PC-9 (cell line): ENCODE measurements at regions not wholly inside any gene's neighbourhood (a gene's known extent, or its start where the extent isn't known, plus 50 kb on each side); places are given as distances from the start of the nearest gene placed in this dataset.
A peak's percentile ranks its signal among the peaks of the same experiment; 100 is the strongest.

Experiments used
- BruUV-seq: library from RNA; stranded (reverse); fragments of 400-500 nt; replicated peaks from 2 replicates; lab custom pipeline; 2021; lab: Mats Ljungman, UMichigan
- CTCF ChIA-PET: fragments of 300-600 bp; sonication (Branson Sonifier 250); formaldehyde crosslinking; loops from one replicate; lab custom pipeline; 2022; ENCODE audit warnings: antibody characterized with exemption; lab: Charles Lee
- POLR2A ChIA-PET: fragments of 300-600 bp; sonication (Branson Sonifier 250); formaldehyde crosslinking; loops from one replicate; lab custom pipeline; 2022; ENCODE audit warnings: antibody characterized with exemption; ENCODE audit not compliant: unreplicated experiment; lab: Charles Lee
- DNase-seq, 2 experiments: peaks; one replicate each; pipeline versions ENCODE4 v3.0.0 to v3.0.0-alpha.2; 2015 to 2022; ENCODE audit warnings: mixed read lengths in 1 of 2
- H2AFZ ChIP-seq: fragments of 200-600 bp; sonication (generic); 2 replicates; pipeline ENCODE4 v1.8.1; 2017; ENCODE audit warnings: antibody characterized with exemption
- H3F3A ChIP-seq: fragments of 200-600 bp; sonication (generic); 2 replicates; pipeline ENCODE4 v1.8.1; 2017; ENCODE audit warnings: antibody characterized with exemption, mild to moderate bottlenecking, low read depth; ENCODE audit not compliant: insufficient read depth
- H3K27ac ChIP-seq: fragments of 200-600 bp; sonication (generic); 2 replicates; pipeline ENCODE4 v1.6.1; 2016; ENCODE audit warnings: mixed run types
- H3K27me3 ChIP-seq: fragments of 200-600 bp; sonication (generic); 2 replicates; pipeline ENCODE4 v1.6.1; 2016; ENCODE audit warnings: low read depth, mixed run types; ENCODE audit not compliant: insufficient read depth
- H3K36me3 ChIP-seq: fragments of 200-600 bp; sonication (generic); 2 replicates; pipeline ENCODE4 v1.6.1; 2016; ENCODE audit warnings: low read depth, mixed run types
- H3K4me1 ChIP-seq: fragments of 200-600 bp; sonication (generic); replicated peaks from 2 replicates; pipeline ENCODE4 v1.6.1; 2016; ENCODE audit warnings: mixed run types; ENCODE audit not compliant: insufficient read depth
- H3K4me2 ChIP-seq: fragments of 200-600 bp; sonication (generic); 2 replicates; pipeline ENCODE4 v1.6.1; 2017; ENCODE audit warnings: mixed run types
- H3K4me3 ChIP-seq: fragments of 200-600 bp; sonication (generic); 2 replicates; pipeline ENCODE4 v1.6.1; 2016; ENCODE audit warnings: mixed run types
- H3K79me2 ChIP-seq: fragments of 200-600 bp; sonication (generic); 2 replicates; pipeline ENCODE4 v1.6.1; 2017; ENCODE audit warnings: low read depth, mixed run types
- H3K9me2 ChIP-seq: fragments of 200-600 bp; sonication (generic); 2 replicates; pipeline ENCODE4 v1.8.1; 2017; ENCODE audit warnings: mild to moderate bottlenecking; ENCODE audit not compliant: insufficient read depth
- H3K9me3 ChIP-seq: fragments of 200-600 bp; sonication (generic); 2 replicates; pipeline ENCODE4 v1.8.1; 2016; ENCODE audit warnings: low read depth; ENCODE audit not compliant: insufficient read depth
- H4K20me1 ChIP-seq: fragments of 200-600 bp; sonication (generic); 2 replicates; pipeline ENCODE4 v1.8.1; 2017; ENCODE audit not compliant: insufficient read depth
- CTCF ChIP-seq: fragments of 200-600 bp; sonication (generic); conservative IDR thresholded peaks from 2 replicates; pipeline ENCODE4 v1.6.1; 2017; ENCODE audit warnings: mixed run types, antibody characterized with exemption, mild to moderate bottlenecking, moderate library complexity
- EZH2 ChIP-seq: fragments of 200-600 bp; sonication (generic); IDR thresholded peaks from 2 replicates; pipeline ENCODE4 v1.8.0; 2017; ENCODE audit warnings: antibody characterized with exemption, low read depth
- intact Hi-C: fragments of 100-400 bp; cut with micrococcal nuclease; formaldehyde crosslinking; loops from one replicate; pipeline ENCODE4 v1.10.0; 2022; ENCODE audit not compliant: unreplicated experiment

DNA sequence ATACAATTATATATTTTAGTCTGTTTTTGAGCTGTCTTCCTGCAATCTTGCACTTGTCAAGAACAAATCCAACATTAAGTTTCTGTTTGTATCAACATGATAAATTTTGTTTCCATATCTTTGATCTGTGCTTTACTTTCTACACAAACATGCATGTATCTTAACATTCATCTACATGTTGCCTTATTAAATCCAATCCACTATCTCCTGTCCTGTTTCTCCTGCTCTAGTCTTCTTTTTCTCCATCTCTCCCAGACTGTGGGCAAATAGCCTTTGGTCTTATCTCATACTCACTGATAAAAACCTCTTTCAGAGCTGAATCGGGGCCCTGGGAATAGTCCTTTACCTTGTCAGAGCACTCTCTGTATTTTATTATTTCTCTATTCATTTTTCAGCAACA lies 101.3 kb downstream of the PLPPR4 start:
- no peaks in the 10 kb centered on the region for H4K20me1 ChIP-seq
- H3F3A ChIP-seq, result no peaks in the 10 kb centered on the region
- no peak overlapping the region for H2AFZ ChIP-seq
- no peaks in the 10 kb centered on the region for H3K27me3 ChIP-seq
- no peaks in the 10 kb centered on the region for H3K9me3 ChIP-seq
- intact Hi-C loops, result no loop called here
- DNase-seq, result no peak
- ChIA-PET CTCF (no interaction called here), POLR2A (no interaction called here)
- BruUV-seq, result no TSS peak
- TF ChIP-seq CTCF (no peak), EZH2 (no peak)
- no peak overlapping the region for H3K27ac ChIP-seq
- H3K4me2 ChIP-seq, result no peak overlapping the region
- no peak overlapping the region for H3K4me3 ChIP-seq
- no peaks in the 10 kb centered on the region for H3K4me1 ChIP-seq
- H3K36me3 ChIP-seq, result no peaks in the 10 kb centered on the region
- no peaks in the 10 kb centered on the region for H3K79me2 ChIP-seq
- no peaks in the 10 kb centered on the region for H3K9me2 ChIP-seq

DNA sequence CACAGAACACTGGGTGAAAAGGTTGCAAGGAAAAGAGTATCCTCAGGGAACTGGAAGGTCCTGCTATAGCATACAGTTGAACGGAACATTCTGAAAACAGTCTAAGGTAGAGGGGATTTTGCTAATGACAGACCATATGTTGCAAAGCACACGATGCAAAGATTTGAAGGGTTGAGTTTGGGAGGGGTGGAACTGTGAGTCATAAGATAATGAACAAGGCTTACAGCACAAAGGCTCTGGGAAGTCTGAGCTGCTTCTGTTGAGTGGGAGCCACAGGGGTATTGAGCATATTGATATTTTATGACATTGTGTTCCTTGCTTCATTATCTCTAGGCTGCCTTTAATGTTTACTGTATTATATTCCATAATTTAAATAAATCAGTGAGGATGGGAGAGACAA lies 104.9 kb downstream of the PLPPR4 start:
- Histone ChIP-seq H3K9me3 (no peaks in the 10 kb centered on the region), H3K9me2 (no peaks in the 10 kb centered on the region), H3K36me3 (no peaks in the 10 kb centered on the region), H3K4me1 (no peaks in the 10 kb centered on the region), H3K27ac (no peak overlapping the region), H2AFZ (no peak overlapping the region), H3K4me3 (no peak overlapping the region), H4K20me1 (no peaks in the 10 kb centered on the region), H3K27me3 (no peaks in the 10 kb centered on the region), H3K4me2 (no peak overlapping the region), H3K79me2 (no peaks in the 10 kb centered on the region), H3F3A (no peaks in the 10 kb centered on the region)
- ChIA-PET CTCF (no interaction called here), POLR2A (no interaction called here)
- TF ChIP-seq EZH2, result no peak
- DNase-seq, result no peak
- no TSS peak for BruUV-seq
- intact Hi-C loops, result no loop called here

- Histone ChIP-seq H4K20me1 (no peaks in the 10 kb centered on the region), H3K4me3 (no peak overlapping the region), H3F3A (no peaks in the 10 kb centered on the region), H3K27ac (no peak overlapping the region), H3K9me3 (no peaks in the 10 kb centered on the region), H2AFZ (no peak overlapping the region), H3K36me3 (no peaks in the 10 kb centered on the region), H3K79me2 (no peaks in the 10 kb centered on the region), H3K9me2 (no peaks in the 10 kb centered on the region), H3K4me1 (no peaks in the 10 kb centered on the region), H3K27me3 (no peaks in the 10 kb centered on the region), H3K4me2 (no peak overlapping the region)
- no TSS peak for BruUV-seq
- intact Hi-C loops, result no loop called here
- peak in 1 of 2 experiments; percentile 69 for DNase-seq
- POLR2A ChIA-PET, result no interaction called here
- TF ChIP-seq CTCF (no peak), EZH2 (no peak)
- CTCF ChIA-PET, result no interaction called here
These were observed 106.2 kb downstream of the PLPPR4 start for GRCh38 chr1:99370476-99370875.

- no peak for TF ChIP-seq CTCF
- TF ChIP-seq EZH2, result no peak
- POLR2A ChIA-PET, result no interaction called here
These were observed 107.1 kb downstream of the PLPPR4 start for GRCh38 chr1:99371413-99371812.

More at GRCh38 chr1:99371413-99371812, 107.1 kb downstream of the PLPPR4 start:
- H3K79me2 ChIP-seq, result no peaks in the 10 kb centered on the region
- H3K4me1 ChIP-seq, result no peaks in the 10 kb centered on the region
- CTCF ChIA-PET, result no interaction called here
- no peak overlapping the region for H2AFZ ChIP-seq
- H3K9me3 ChIP-seq, result no peaks in the 10 kb centered on the region
- intact Hi-C loops, result no loop called here
- H3K4me2 ChIP-seq, result no peak overlapping the region
- H3K27me3 ChIP-seq, result no peaks in the 10 kb centered on the region
- no peak for DNase-seq
- no peaks in the 10 kb centered on the region for H3K36me3 ChIP-seq
- no peaks in the 10 kb centered on the region for H3K9me2 ChIP-seq
- H3K27ac ChIP-seq, result no peak overlapping the region
- H4K20me1 ChIP-seq, result no peaks in the 10 kb centered on the region
- H3F3A ChIP-seq, result no peaks in the 10 kb centered on the region
- no TSS peak for BruUV-seq
- H3K4me3 ChIP-seq, result no peak overlapping the region
